Mononuclear cell (primary cell): ENCODE measurements at regions not wholly inside any gene's neighbourhood (a gene's known extent, or its start where the extent isn't known, plus 50 kb on each side); places are given as distances from the start of the nearest gene placed in this dataset.

Experiments used
- H3K27me3 ChIP-seq: 2 replicates; pipeline ENCODE4 v1.6.0; 2011; ENCODE audit warnings: low read length, control low read depth; ENCODE audit not compliant: insufficient read depth
- H3K4me1 ChIP-seq: 2 replicates; pipeline ENCODE4 v1.5.1; 2011; ENCODE audit warnings: mild to moderate bottlenecking, low read length, control low read depth; ENCODE audit not compliant: insufficient read depth
- H3K4me3 ChIP-seq: 2 replicates; pipeline ENCODE4 v1.5.1; 2011; ENCODE audit warnings: mild to moderate bottlenecking, low read length, moderate library complexity
- H3K9me3 ChIP-seq: 2 replicates; pipeline ENCODE4 v1.5.1; 2011; ENCODE audit warnings: low read depth, mild to moderate bottlenecking, control low read depth, low read length

DNA sequence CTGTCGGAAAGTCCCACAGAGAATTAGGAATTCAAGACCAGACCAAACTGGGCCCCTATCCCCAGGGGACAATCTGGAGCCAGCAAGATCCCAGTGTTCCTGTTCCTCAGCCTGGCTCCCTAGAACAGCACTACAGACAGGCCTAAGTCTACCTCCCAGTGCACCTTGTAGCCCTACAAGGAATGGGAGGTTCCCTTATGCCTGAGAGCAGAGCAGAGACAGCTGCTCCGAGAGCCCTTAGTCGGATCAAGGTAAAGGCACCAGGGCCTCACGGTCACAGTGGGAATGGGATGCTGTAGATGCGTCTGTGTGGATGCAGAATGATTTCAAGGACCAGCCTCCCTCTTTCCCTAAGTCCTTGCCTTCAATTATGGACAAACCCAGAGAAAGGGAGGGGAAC is 204.5 kb upstream of the STXBP5 start:
- Histone ChIP-seq H3K4me1 (no peaks in the 10 kb centered on the region), H3K4me3 (no peak overlapping the region), H3K9me3 (no peaks in the 10 kb centered on the region), H3K27me3 (no peaks in the 10 kb centered on the region)

DNA sequence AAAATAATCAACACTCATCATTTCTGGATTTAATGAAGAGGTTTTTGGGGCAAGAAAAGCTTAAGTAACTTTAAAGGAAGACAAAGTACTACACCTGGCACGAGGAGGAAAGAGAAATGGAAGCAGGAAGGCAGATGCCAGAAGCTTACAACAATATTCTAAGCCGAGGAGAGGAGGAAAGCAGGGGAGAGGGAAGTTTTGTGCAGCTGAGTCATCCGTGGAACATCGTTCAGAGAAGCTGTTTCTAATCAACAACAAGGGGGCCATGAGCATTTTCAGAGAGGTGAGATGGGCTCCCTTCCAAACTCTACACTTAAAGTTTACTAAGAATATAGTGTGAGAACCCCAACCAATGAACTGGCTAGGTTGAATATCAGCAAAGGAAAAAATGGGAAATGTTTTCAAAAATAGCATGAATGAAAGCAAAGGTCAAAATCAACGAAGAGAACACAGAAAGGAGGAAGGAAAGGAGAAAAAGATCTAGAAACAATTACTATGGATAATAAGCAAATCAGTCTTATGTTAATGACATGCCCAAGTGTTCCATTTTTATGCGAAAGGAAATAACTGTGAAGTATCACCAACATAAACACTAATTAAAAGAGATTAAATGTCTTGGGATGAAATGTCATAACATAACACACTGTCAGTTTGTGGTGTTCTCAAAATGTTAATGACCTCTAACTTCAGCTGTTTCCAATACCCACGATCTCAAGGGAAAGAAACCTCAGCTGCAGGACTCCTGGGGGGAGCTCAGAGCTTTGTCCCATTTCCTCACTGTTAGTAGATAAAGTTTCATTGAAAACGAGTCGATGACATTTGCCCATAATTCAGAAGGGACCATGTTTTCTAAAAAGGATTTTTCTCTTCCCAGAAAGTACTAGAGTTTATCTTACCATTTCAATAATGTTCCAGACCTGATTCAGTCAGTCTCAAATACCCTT is 203.4 kb upstream of the STXBP5 start:
- no peak overlapping the region for H3K4me3 ChIP-seq
- no peaks in the 10 kb centered on the region for H3K27me3 ChIP-seq
- no peaks in the 10 kb centered on the region for H3K4me1 ChIP-seq
- H3K9me3 ChIP-seq = no peaks in the 10 kb centered on the region

DNA sequence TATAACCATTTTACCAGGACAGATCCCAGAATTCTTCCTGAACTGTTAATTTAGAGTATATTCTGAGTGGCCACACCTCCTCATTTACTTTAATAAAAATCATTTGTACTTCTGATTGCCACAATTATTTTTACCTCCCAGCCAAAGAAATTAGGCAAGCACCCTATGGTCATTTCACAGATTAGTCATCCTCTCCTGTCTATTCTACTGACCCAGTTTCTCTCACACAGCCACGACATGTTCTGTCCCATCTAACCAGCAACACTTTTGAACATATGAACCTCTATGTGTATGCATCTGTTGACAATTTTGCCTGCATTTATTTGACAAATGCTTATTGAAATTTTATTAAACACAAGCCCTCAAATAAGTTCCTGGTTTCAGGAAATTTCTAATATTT is 202.6 kb upstream of the STXBP5 start:
- H3K27me3 ChIP-seq = no peaks in the 10 kb centered on the region
- no peaks in the 10 kb centered on the region for H3K4me1 ChIP-seq
- no peak overlapping the region for H3K4me3 ChIP-seq
- H3K9me3 ChIP-seq = no peaks in the 10 kb centered on the region

DNA sequence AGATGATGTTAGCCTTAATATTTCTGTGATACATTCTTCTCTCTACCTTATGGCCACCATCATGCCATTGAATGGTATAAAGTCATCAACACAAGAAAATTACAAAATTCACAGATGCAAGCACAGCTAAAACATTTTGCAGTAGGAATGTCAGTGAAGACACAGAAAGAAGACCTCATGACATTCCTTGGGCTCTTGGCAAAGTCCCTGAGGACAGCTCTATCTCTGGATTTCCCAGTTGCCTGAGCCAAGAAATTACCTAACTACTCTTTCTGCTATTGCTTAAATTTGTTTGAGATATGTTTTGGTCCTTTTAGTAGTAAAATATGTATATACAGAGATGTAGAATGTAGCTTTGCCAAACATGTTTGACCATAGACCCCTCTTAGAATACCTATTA is 201.0 kb upstream of the STXBP5 start:
- H3K27me3 ChIP-seq = no peaks in the 10 kb centered on the region
- no peak overlapping the region for H3K4me3 ChIP-seq
- H3K9me3 ChIP-seq = no peaks in the 10 kb centered on the region
- H3K4me1 ChIP-seq = no peaks in the 10 kb centered on the region

DNA sequence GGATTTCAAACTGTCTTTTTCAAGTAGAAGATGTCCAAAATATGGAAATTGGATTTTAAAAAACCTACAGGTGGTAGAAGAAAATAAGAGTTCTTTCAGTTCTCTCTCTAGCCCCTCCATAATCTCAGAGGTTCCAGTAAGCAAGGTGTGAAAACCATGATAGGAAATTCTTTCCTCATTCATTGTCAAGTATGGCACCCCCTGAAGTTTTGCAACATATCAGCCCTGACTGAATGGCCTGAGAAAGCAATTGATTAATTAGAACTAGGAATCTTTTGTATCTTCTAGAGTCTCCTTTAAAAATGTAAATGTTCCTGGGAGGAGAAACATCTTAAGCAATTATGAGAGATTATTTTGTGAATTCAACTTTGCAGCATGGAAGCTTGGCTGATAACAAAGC is 198.7 kb upstream of the STXBP5 start:
- Histone ChIP-seq H3K27me3 (no peaks in the 10 kb centered on the region), H3K4me1 (no peaks in the 10 kb centered on the region), H3K4me3 (no peak overlapping the region), H3K9me3 (peaks cover 8% of the 10 kb centered on the region)

DNA sequence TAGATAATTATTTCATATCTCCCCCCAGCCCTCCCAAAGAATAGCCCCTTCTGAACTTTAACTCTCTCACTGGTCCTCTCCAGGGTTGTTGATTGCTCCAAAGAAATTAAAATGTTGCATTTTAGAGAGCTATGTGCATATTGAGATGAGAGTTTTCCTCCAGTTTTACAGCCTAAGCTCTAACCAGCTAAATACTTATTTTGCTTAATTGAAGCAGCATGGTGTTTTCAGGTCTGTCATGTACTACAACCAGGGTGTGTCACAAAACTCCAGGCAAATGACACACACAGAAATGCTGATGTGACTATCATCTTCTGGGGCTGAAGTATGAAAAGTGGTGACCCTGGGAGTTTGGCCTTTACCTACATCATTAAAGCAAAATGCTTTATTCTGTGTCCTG is 196.8 kb upstream of the STXBP5 start:
- Histone ChIP-seq H3K4me1 (no peaks in the 10 kb centered on the region), H3K27me3 (no peaks in the 10 kb centered on the region), H3K9me3 (peaks cover 8% of the 10 kb centered on the region), H3K4me3 (no peak overlapping the region)

DNA sequence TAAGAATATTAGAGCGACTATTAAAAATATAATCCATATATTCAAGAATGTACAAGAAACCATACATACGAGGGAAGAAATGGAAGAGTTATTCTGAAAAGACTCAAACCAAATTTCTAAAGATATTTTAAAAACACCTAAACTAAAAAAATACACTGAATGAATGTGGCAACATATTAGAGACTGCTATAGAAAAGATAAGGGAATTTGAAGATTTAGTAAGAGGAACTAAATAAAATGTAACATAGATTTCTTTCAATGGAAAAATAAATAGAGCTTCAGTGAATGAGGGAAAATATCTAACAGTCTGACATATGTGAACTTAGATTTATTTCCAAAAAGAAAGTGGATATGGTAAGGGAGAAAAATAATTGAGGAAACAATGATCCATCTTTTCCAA is 194.9 kb upstream of the STXBP5 start:
- Histone ChIP-seq H3K4me3 (no peak overlapping the region), H3K9me3 (peaks cover 8% of the 10 kb centered on the region), H3K4me1 (no peaks in the 10 kb centered on the region), H3K27me3 (no peaks in the 10 kb centered on the region)

- H3K27me3 ChIP-seq = no peaks in the 10 kb centered on the region
- no peaks in the 10 kb centered on the region for H3K4me1 ChIP-seq
- no peaks in the 10 kb centered on the region for H3K9me3 ChIP-seq
- no peak overlapping the region for H3K4me3 ChIP-seq
Measured at GRCh38 chr6:147015674-147016073, 188.5 kb upstream of the STXBP5 start.

DNA sequence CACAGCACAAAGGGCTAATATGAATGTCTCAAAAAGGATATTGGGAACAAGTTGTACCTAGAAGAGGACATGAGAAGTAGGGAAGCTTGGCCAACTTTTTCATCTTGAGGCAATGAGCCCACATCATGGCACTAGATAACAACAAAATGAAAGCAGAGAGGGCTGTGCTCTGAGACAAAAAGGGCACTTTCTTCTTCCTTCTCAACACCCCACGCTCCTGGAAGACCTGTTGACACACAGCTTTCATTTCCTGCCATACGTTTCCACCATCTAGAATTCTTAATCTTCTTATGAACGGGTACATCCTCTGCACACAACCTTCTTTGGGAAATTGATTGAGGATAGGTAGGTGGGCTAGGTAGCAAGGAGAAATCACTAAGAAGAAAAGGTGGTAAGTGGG is 187.8 kb upstream of the STXBP5 start:
- no peaks in the 10 kb centered on the region for H3K27me3 ChIP-seq
- H3K4me1 ChIP-seq = no peaks in the 10 kb centered on the region
- H3K9me3 ChIP-seq = no peaks in the 10 kb centered on the region
- H3K4me3 ChIP-seq = no peak overlapping the region

DNA sequence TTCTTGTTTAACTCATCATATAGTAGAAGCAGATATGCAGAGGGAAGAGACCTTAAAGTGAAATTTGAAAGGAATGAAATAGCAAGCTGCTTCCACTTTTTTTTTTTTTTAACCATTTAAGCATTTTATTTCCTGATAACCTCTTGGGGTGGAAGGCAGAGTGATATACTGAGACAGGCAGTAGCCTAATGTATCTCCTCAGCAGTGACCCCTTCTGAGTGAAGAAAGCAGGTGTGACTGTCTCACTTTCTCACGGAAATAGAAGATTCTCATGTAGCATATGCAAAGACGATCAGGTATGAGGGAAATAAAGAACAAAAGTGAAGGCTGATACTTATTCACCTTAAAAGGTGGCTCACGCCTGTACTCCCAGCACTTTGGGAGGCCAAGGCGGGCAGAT is 187.1 kb upstream of the STXBP5 start:
- H3K27me3 ChIP-seq = no peaks in the 10 kb centered on the region
- H3K9me3 ChIP-seq = no peaks in the 10 kb centered on the region
- H3K4me1 ChIP-seq = no peaks in the 10 kb centered on the region

GRCh38 chr6:147019001-147019400 is 185.2 kb upstream of the STXBP5 start:
- H3K4me1 ChIP-seq = no peaks in the 10 kb centered on the region
- H3K4me3 ChIP-seq = no peak overlapping the region
- no peaks in the 10 kb centered on the region for H3K9me3 ChIP-seq
- H3K27me3 ChIP-seq = no peaks in the 10 kb centered on the region

More for the DNA sequence above, 187.1 kb upstream of the STXBP5 start:
- no peak overlapping the region for H3K4me3 ChIP-seq

- no peaks in the 10 kb centered on the region for H3K27me3 ChIP-seq
- no peaks in the 10 kb centered on the region for H3K4me1 ChIP-seq
- no peak overlapping the region for H3K4me3 ChIP-seq
- no peaks in the 10 kb centered on the region for H3K9me3 ChIP-seq
Measured at GRCh38 chr6:147022041-147022440, 182.2 kb upstream of the STXBP5 start.

DNA sequence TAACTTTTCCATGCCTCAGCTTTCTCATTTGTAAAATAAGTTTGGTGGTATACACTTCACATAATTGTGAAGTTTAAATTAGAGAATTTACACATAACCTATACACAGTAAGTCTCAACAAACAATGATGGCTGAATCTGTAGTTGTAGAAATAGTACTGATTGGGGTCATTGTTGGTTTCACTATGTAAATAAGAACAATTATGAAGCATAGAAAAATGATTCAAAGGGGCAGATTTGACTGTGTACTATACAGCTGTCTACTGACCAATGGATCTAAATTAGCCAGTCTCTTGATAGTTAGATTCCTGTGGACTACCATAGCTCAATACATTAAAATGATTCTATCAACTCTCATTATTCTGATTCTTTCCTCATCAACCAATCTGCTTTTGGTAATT is 181.1 kb upstream of the STXBP5 start:
- no peaks in the 10 kb centered on the region for H3K27me3 ChIP-seq
- no peaks in the 10 kb centered on the region for H3K9me3 ChIP-seq
- H3K4me1 ChIP-seq = no peaks in the 10 kb centered on the region
- H3K4me3 ChIP-seq = no peak overlapping the region

GRCh38 chr6:147023581-147023980 is 180.6 kb upstream of the STXBP5 start:
- Histone ChIP-seq H3K9me3 (no peaks in the 10 kb centered on the region), H3K27me3 (no peaks in the 10 kb centered on the region), H3K4me1 (no peaks in the 10 kb centered on the region), H3K4me3 (no peak overlapping the region)

DNA sequence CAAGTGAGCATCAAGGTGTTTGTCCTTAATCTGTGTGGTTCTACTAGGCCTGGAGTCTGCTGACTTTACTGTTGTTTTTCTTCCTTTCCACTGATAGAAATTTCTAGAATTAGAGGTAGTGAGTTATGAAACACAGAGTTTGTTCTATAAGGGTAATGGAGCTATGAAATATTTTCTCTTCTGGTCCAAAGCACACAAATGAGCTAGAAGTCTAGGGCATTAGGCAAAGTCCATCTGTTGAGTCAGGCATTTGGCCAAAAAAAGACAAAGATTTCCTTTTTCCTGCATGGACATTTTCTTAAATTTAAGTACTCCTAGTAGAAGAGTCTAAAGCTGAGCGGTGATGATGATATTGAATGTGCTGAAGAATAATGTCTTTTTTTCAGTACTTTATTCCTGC is 174.3 kb upstream of the STXBP5 start:
- Histone ChIP-seq H3K4me3 (no peak overlapping the region), H3K27me3 (no peaks in the 10 kb centered on the region), H3K9me3 (no peaks in the 10 kb centered on the region), H3K4me1 (no peaks in the 10 kb centered on the region)

GRCh38 chr6:147033267-147033666 is 170.9 kb upstream of the STXBP5 start:
- H3K9me3 ChIP-seq = no peaks in the 10 kb centered on the region
- no peaks in the 10 kb centered on the region for H3K27me3 ChIP-seq
- H3K4me3 ChIP-seq = no peak overlapping the region

More at GRCh38 chr6:147033267-147033666, 170.9 kb upstream of the STXBP5 start:
- H3K4me1 ChIP-seq = no peaks in the 10 kb centered on the region
